Vagina (tissue), 2 donors: ENCODE measurements at regions not wholly inside any gene's neighbourhood (a gene's known extent, or its start where the extent isn't known, plus 50 kb on each side); places are given as distances from the start of the nearest gene placed in this dataset.

ENCODE experiments used
- CTCF ChIP-seq, 3 experiments: fragments of 450-650 bp in 2 of 3; fragments of 200-600 bp in 1 of 3; sonication (generic) in 1 of 3; IDR thresholded peaks; one replicate each; pipeline ENCODE4 v1.5.1; 2017 to 2019; ENCODE audit warnings: antibody characterized with exemption in 3 of 3, mild to moderate bottlenecking in 2 of 3, moderate library complexity in 2 of 3
- POLR2A ChIP-seq, 2 donors: fragments of 450-650 bp; IDR thresholded peaks; one replicate each; pipeline ENCODE4 v1.6.1; 2017; ENCODE audit warnings: antibody characterized with exemption in 2 of 2, mild to moderate bottlenecking in 2 of 2, moderate library complexity in 2 of 2

- no peak for TF ChIP-seq POLR2A (IDR thresholded peaks at IDR 0.05)
- no peak for TF ChIP-seq CTCF (IDR thresholded peaks at IDR 0.05)
These were observed 152.4 kb upstream of the NCK2 start for GRCh38 chr2:105592288-105592687.
